Neuronal stem cell (in vitro differentiated cells): ENCODE measurements at regions not wholly inside any gene's neighbourhood (a gene's known extent, or its start where the extent isn't known, plus 50 kb on each side); places are given as distances from the start of the nearest gene placed in this dataset.

Source experiments
- DNase-seq: peaks from one replicate; pipeline ENCODE4 v3.0.0-alpha.2; 2013; ENCODE audit warnings: low spot score
- H2AFZ ChIP-seq: one replicate; pipeline ENCODE4 v1.6.1; 2013; ENCODE audit warnings: mild to moderate bottlenecking, low read length, inconsistent platforms
- H2AK5ac ChIP-seq: 2 replicates; pipeline ENCODE4 v1.6.1; 2013; ENCODE audit warnings: low read depth, mild to moderate bottlenecking, inconsistent platforms, low read length, moderate library complexity, mixed read lengths
- H2BK120ac ChIP-seq: 2 replicates; pipeline ENCODE4 v1.6.1; 2013; ENCODE audit warnings: low read depth, mild to moderate bottlenecking, inconsistent platforms, low read length, moderate library complexity, mixed read lengths
- H2BK12ac ChIP-seq: one replicate; pipeline ENCODE4 v1.6.1; 2013; ENCODE audit warnings: low read length, inconsistent platforms
- H2BK15ac ChIP-seq: 2 replicates; pipeline ENCODE4 v1.6.1; 2013; ENCODE audit warnings: mild to moderate bottlenecking, low read length, inconsistent platforms, mixed read lengths
- H2BK5ac ChIP-seq: one replicate; pipeline ENCODE4 v1.6.1; 2013; ENCODE audit warnings: inconsistent platforms, mild to moderate bottlenecking, low read length, moderate library complexity
- H3K14ac ChIP-seq: one replicate; pipeline ENCODE4 v1.6.1; 2013; ENCODE audit warnings: low read length, inconsistent platforms
- H3K18ac ChIP-seq: 2 replicates; pipeline ENCODE4 v1.6.1; 2013; ENCODE audit warnings: low read length, inconsistent platforms
- H3K23ac ChIP-seq: 2 replicates; pipeline ENCODE4 v1.6.1; 2013; ENCODE audit warnings: low read depth, mild to moderate bottlenecking, mixed read lengths, low read length, inconsistent platforms; ENCODE audit not compliant: poor library complexity
- H3K27ac ChIP-seq: replicated peaks from 3 replicates; pipeline ENCODE4 v1.5.1; 2013; ENCODE audit warnings: low read length, inconsistent platforms
- H3K27me3 ChIP-seq, 3 experiments: 2 replicates each; pipeline ENCODE4 v1.6.1; 2013; ENCODE audit warnings: low read length in 3 of 3, mild to moderate bottlenecking in 2 of 3, inconsistent platforms in 1 of 3, low read depth in 1 of 3, mixed read lengths in 1 of 3, moderate library complexity in 1 of 3; ENCODE audit not compliant: control insufficient read depth in 3 of 3, insufficient read depth in 3 of 3
- H3K36me3 ChIP-seq, 2 donors: replicated peaks in 1 of 2; 2 replicates each; pipeline ENCODE4 v1.6.1; 2013; ENCODE audit warnings: low read length in 2 of 2; ENCODE audit not compliant: control insufficient read depth in 2 of 2, insufficient read depth in 2 of 2
- H3K4ac ChIP-seq: 2 replicates; pipeline ENCODE4 v1.6.1; 2013; ENCODE audit warnings: inconsistent platforms, mild to moderate bottlenecking, low read length, moderate library complexity
- H3K4me1 ChIP-seq, 2 donors: 1 replicate in 1 of 2; 2 replicates in 1 of 2; pipeline ENCODE4 v1.6.1; 2013; ENCODE audit warnings: low read length in 2 of 2, low read depth in 1 of 2; ENCODE audit not compliant: control insufficient read depth in 2 of 2, insufficient read depth in 1 of 2
- H3K4me2 ChIP-seq: one replicate; pipeline ENCODE4 v1.6.1; 2013; ENCODE audit warnings: mild to moderate bottlenecking, low read length, inconsistent platforms; ENCODE audit not compliant: insufficient read depth, poor library complexity, severe bottlenecking
- H3K4me3 ChIP-seq, 2 donors: 2 replicates each; pipeline ENCODE4 v1.5.1; 2013; ENCODE audit warnings: low read length in 2 of 2, mild to moderate bottlenecking in 2 of 2, inconsistent platforms in 1 of 2, moderate library complexity in 1 of 2
- H3K79me1 ChIP-seq: one replicate; pipeline ENCODE4 v1.6.1; 2013; ENCODE audit warnings: low read depth, mild to moderate bottlenecking, inconsistent platforms, low read length, moderate library complexity
- H3K9ac ChIP-seq: one replicate; pipeline ENCODE4 v1.6.1; 2013; ENCODE audit warnings: mild to moderate bottlenecking, low read depth, low read length, inconsistent platforms; ENCODE audit not compliant: poor library complexity
- H3K9me3 ChIP-seq, 2 donors: replicated peaks in 1 of 2; 2 replicates each; pipeline versions ENCODE3 to v1.6.1; 2013; ENCODE audit warnings: low read length in 2 of 2, mild to moderate bottlenecking in 2 of 2, inconsistent platforms in 1 of 2, low read depth in 1 of 2, mixed read lengths in 1 of 2, moderate library complexity in 1 of 2; ENCODE audit not compliant: control insufficient read depth in 2 of 2, insufficient read depth in 1 of 2
- H4K8ac ChIP-seq: one replicate; pipeline ENCODE4 v1.6.1; 2013; ENCODE audit warnings: low read depth, mild to moderate bottlenecking, inconsistent platforms, low read length, moderate library complexity
- H4K91ac ChIP-seq: one replicate; pipeline ENCODE4 v1.6.1; 2013; ENCODE audit warnings: low read length, low read depth, mild to moderate bottlenecking, inconsistent platforms; ENCODE audit not compliant: poor library complexity
- WGBS, 2 donors: extraction: QIAGEN DNeasy Blood & Tissue Kit; methylation state at CpG; one replicate each; pipeline ENCODE4 v1.1.7; 2013; ENCODE audit warnings: missing lambda C conversion rate in 2 of 2, mixed read lengths in 1 of 2; ENCODE audit not compliant: insufficient read length in 2 of 2, insufficient replicate concordance in 1 of 2; ENCODE audit errors: extremely low coverage in 2 of 2; 5-methylcytosine and 5-hydroxymethylcytosine counted together

DNA sequence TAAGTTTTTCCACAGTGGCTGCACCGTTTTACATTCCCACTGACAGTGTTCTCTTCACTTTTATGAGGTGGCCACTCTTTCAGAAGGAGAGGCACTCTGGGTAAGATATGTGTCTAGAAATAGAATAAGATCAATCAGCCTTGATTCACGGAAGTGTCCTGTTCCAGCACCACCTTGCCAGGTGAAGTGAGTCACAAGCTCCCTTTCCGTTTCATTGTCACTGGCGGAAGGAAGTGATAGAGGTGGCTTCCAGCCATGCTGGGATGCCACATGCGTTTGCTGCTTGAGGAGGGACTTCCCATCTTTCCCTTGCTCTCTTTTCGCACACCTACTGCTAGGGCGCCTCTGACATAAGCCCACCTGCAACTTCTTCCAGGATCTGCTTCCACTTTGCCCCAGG, 217.1 kb downstream of the PIK3R1 start:
- Histone ChIP-seq H3K18ac (peak overlapping the region; percentile 9), H3K4ac (no peak overlapping the region), H3K36me3 (no peaks in the 10 kb centered on the region), H3K4me1 (peaks cover 0 to 4% of the 10 kb centered on the region in 2 donors), H3K23ac (no peak overlapping the region), H2BK5ac (no peak overlapping the region), H2BK15ac (no peak overlapping the region), H3K4me2 (no peak overlapping the region), H3K14ac (no peak overlapping the region), H3K27ac (no peak overlapping the region), H2BK12ac (no peak overlapping the region), H3K27me3 (no peaks in the 10 kb centered on the region), H4K8ac (no peak overlapping the region), H2BK120ac (no peak overlapping the region), H2AFZ (no peak overlapping the region), H3K9ac (no peak overlapping the region), H2AK5ac (no peak overlapping the region), H3K79me1 (no peaks in the 10 kb centered on the region), H3K9me3 (no peaks in the 10 kb centered on the region), H4K91ac (no peak overlapping the region), H3K4me3 (no peak overlapping the region)
- DNase-seq, result no peak
- no CpG with 5 or more reads among the region's 7 CpGs for WGBS, 2 donors

DNA sequence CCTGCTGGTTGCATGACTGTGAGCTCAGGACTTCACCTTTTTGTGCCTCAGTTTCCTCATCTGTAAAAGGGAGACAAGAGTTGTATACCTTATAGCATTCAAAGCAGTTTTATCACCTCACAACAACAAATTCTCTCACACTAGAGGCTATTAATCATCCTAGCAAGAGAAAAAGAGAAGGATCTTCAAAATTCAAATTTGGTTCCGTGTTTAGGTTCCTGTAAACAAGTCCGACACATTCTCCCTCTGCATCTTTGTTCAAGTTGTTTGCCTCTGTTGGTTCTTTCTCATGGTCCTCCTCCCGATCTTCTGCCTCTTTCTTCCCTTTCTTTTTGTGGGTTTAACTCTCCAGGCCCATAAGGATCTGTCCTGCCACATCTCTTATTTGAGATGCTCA, 218.0 kb downstream of the PIK3R1 start:
- no CpG with 5 or more reads among the region's 3 CpGs for WGBS, 2 donors
- H3K14ac ChIP-seq, result no peak overlapping the region
- H2BK12ac ChIP-seq, result no peak overlapping the region
- no peak overlapping the region for H2AK5ac ChIP-seq
- DNase-seq, result no peak
- no peak overlapping the region for H2BK5ac ChIP-seq
- no peaks in the 10 kb centered on the region for H3K9me3 ChIP-seq
- H3K27ac ChIP-seq, result no peak overlapping the region
- no peak overlapping the region for H4K91ac ChIP-seq
- no peaks in the 10 kb centered on the region for H3K27me3 ChIP-seq
- no peak overlapping the region for H2BK120ac ChIP-seq
- H3K4me2 ChIP-seq, result no peak overlapping the region
- H3K23ac ChIP-seq, result no peak overlapping the region
- H3K4me3 ChIP-seq, result no peak overlapping the region
- H3K4me1 ChIP-seq, result peaks cover 0 to 2% of the 10 kb centered on the region in 2 donors
- no peak overlapping the region for H3K18ac ChIP-seq
- H2AFZ ChIP-seq, result peak overlapping the region; percentile 90
- H3K9ac ChIP-seq, result no peak overlapping the region
- no peak overlapping the region for H4K8ac ChIP-seq
- no peaks in the 10 kb centered on the region for H3K36me3 ChIP-seq
- H2BK15ac ChIP-seq, result no peak overlapping the region
- no peaks in the 10 kb centered on the region for H3K79me1 ChIP-seq
- H3K4ac ChIP-seq, result no peak overlapping the region

- Histone ChIP-seq H2BK5ac (no peak overlapping the region), H3K23ac (no peak overlapping the region), H2AK5ac (no peak overlapping the region), H3K27me3 (no peaks in the 10 kb centered on the region), H2BK15ac (no peak overlapping the region), H3K36me3 (no peaks in the 10 kb centered on the region), H2BK12ac (no peak overlapping the region), H4K91ac (no peak overlapping the region), H4K8ac (no peak overlapping the region), H2BK120ac (no peak overlapping the region), H3K79me1 (no peaks in the 10 kb centered on the region), H3K18ac (no peak overlapping the region), H3K14ac (no peak overlapping the region), H3K4me1 (peaks cover 0 to 2% of the 10 kb centered on the region in 2 donors), H3K4me2 (no peak overlapping the region), H3K9ac (no peak overlapping the region), H3K4ac (no peak overlapping the region), H3K9me3 (no peaks in the 10 kb centered on the region), H3K4me3 (no peak overlapping the region), H3K27ac (no peak overlapping the region), H2AFZ (peak overlapping the region; percentile 90)
- no peak for DNase-seq
- WGBS, 2 donors, result no CpG with 5 or more reads among the region's 27 CpGs
Observed at GRCh38 chr5:68433923-68434879, 218.6 kb downstream of the PIK3R1 start.

GRCh38 chr5:68435611-68436010, 220.1 kb downstream of the PIK3R1 start:
- H3K79me1 ChIP-seq, result no peaks in the 10 kb centered on the region
- no peak overlapping the region for H3K18ac ChIP-seq
- no peak overlapping the region for H2BK5ac ChIP-seq
- H3K27me3 ChIP-seq, result no peaks in the 10 kb centered on the region
- H3K14ac ChIP-seq, result no peak overlapping the region
- H3K4me1 ChIP-seq, result peaks cover 0 to 2% of the 10 kb centered on the region in 2 donors
- no peak overlapping the region for H3K4me3 ChIP-seq
- H3K4me2 ChIP-seq, result no peak overlapping the region
- H3K27ac ChIP-seq, result no peak overlapping the region
- DNase-seq, result no peak
- H4K91ac ChIP-seq, result no peak overlapping the region
- H3K9ac ChIP-seq, result no peak overlapping the region
- H2BK120ac ChIP-seq, result no peak overlapping the region
- H2BK15ac ChIP-seq, result no peak overlapping the region
- H3K23ac ChIP-seq, result no peak overlapping the region
- H3K36me3 ChIP-seq, result no peaks in the 10 kb centered on the region
- H3K4ac ChIP-seq, result no peak overlapping the region
- WGBS, 2 donors, result no CpG with 5 or more reads among the region's 1 CpG
- H2BK12ac ChIP-seq, result no peak overlapping the region
- no peak overlapping the region for H4K8ac ChIP-seq
- no peaks in the 10 kb centered on the region for H3K9me3 ChIP-seq
- no peak overlapping the region for H2AFZ ChIP-seq
- H2AK5ac ChIP-seq, result no peak overlapping the region
